ENCODE measurements at regions not wholly inside any gene's neighbourhood (a gene's known extent, or its start where the extent isn't known, plus 50 kb on each side); places are given as distances from the start of the nearest gene placed in this dataset.
"Not testable (repeated sequence)": the region's sequence is repeated elsewhere in the genome, so short reads cannot be mapped to it uniquely, and the experiment has no call there.

DNA sequence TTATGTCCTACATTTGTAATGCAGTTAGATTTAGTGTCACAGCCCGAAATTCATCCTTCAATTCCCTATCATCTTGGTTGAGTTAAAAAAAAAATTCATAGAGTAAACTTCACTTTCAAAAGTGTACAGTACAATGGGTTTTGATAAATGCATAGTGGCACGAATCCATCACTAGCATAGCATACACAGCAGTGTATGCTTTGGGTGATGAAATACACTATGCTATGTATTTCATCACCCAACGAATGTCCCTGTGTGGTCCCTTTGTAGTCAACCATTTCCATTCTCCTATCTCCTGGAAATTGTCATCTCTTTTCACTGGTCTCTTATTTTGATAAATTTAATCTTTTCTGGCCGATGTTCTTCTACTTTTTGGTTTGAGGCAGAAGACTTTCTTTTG, 129.4 kb upstream of the BASP1 start:
- DNase-seq, result no peak

DNA sequence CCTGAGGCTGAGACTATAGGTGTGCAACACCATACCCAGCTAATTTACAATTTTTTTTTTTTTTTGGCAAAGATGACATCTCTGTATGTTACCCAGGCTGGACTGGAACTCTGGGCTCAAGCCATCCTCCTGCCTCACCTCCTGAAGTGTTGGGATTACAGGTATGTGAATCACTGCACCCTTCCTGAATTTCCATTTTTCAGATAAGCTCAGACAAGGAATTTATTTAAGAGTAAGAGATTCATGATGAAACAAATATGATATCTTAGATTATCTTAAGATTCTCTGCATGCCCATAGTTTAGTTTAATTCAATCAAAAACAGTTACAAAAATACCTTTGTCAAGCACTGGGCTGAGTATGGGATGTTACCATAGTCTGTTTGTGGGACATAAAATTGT, 128.4 kb upstream of the BASP1 start:
- no peak for DNase-seq

- DNase-seq, result no peak
Measured at GRCh38 chr5:17089690-17090089, 127.7 kb upstream of the BASP1 start.

DNA sequence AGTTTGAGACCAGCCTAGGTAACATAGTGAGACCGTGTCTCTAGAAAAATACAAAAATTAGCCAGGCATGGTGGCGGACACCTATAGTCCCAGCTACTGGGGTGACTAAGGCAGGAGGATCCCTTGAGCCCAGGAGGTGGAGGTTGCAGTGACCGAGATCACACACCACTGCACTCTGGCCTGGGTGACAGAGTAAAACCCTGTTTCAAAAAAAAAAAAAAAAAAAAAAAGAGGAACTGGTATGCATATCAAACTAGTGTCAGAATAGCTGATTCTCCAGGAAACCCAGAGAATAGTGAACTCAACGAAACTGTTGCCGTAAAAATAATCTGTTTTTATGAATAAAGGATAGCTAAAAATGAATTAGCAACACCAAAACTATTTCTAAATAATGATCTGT, 126.6 kb upstream of the BASP1 start:
- no peak for DNase-seq

GRCh38 chr5:17094830-17095229, 122.6 kb upstream of the BASP1 start:
- DNase-seq, result no peak

DNA sequence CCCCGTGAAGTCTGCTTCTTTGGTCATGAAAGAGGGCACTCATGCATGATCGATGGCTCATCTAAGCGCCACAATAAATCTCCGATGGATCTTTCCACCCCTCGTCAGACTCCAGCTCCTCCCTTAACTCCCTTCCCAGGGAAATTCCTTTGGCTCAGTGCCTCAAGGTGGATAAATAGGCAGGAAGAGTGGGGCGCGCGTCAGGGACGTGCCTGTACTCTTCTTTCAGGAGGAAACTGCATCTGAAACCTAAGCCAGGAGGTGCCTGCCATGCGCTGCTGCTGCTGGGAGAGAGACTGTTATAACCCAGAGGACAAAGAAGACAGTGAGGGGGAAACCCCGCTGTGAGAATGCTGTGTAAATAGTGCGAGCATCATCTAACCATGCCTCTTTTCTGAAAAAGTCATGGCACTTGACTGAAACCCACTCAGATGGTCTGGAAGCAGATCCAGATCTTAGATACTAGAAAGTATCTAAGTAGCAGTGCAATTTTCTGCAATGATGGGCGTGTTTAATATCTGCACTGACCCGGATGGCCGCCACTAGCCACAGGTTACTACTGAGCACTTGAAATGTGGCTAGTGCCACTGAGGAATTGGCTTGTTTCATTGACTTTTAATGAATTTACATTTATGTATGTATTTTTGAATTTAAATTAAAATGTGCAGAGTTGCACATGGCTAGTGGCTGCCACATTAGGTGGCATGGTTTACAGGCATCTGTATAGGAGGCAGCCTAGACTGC, 120.3 kb upstream of the BASP1 start:
- DNase-seq, result no peak

DNA sequence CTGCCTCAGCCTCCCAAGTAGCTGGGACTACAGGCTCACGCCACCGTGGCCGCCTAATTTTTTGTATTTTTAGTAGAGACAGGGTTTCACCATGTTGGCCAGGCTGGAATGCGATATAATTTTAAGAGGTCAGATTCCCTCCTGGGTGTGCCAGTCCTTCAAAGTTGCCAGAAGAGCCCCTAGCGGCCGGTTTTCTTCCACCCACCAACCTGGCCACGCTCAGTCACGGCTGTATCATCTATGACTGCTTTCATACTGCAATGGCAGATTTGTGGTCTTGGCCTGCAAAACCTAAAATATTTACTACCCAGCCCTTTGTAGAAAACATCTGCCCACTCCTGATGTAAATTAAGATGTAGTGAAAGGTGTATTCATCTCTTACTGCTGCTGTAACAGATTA, 117.5 kb upstream of the BASP1 start:
- DNase-seq, result no peak

DNA sequence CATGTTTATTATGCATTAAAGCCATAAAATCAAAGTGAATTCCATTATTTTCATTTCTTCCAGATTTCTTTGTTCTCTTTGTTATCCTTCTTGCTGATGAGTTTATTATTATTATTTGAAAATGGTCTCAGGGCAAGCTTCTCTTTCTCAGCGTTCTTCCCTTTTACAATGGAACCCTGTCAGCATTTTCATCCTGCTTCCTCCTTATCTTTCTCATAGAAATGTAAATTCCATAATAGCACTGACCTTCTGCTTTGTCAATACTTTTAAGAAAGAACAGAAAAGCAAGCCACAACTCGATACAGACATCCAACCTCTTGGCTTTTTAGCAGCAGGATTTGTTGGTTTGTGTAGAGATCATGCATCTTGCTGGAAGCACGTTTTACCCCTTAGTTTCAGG, 114.0 kb upstream of the BASP1 start:
- no peak for DNase-seq

DNA sequence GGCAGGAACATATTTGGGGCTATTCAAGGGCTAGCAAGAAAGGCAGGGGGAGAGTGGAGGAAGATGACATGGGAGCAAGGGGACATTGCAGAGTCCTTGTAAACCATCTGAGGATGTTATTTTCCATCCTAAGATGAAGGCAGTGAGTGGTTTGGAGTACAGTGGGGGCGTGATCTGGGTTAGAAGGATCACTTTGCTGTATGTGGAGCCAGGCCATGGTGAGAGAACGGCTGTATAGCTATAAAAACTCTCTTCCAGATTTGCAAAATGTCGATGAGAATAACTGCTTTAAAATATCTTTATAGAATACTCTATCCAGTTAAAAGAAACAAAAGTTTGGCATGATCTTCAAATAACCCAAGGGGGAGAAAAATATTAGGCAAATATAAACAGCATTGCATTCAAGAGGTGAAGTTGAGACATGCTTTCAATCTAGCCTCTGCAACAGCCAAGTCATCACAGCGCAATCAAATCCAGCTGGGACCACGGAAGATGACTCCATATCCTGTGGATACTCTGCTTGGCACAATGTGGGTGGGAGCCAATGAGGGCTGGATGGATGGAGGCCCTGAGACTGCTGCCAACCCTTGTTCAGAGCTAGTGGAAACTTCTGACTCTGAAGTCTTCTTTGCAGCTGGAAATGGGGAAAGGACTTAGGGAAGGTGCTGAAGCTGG, 111.5 kb upstream of the BASP1 start:
- no peak for DNase-seq

DNA sequence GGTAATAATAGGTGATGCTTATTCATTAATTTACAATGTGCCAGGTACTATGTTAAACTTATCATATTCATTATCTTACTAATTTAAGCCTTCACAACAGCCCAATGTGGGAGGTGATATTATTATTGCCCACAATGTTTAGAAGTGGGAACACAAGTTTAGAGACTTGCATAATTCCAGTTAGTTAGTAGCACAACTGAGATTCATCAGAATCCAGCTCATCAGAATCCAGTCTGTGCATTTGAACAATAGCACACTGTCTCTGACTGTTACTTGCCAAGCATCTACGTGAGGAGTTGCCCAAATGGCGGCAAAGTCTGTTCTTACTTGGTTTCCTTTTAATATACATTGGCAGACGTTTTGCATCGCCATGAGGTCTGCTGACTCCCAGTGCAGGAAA, 110.9 kb upstream of the BASP1 start:
- no peak for DNase-seq

- DNase-seq, result not testable (repeated sequence)
Measured at GRCh38 chr5:17112091-17112716, 105.2 kb upstream of the BASP1 start.

- peak; percentile 67 for DNase-seq
Measured at GRCh38 chr5:17113174-17113958, 104.1 kb upstream of the BASP1 start.

- DNase-seq, result no peak
Measured at GRCh38 chr5:17114233-17114632, 103.2 kb upstream of the BASP1 start.

DNA sequence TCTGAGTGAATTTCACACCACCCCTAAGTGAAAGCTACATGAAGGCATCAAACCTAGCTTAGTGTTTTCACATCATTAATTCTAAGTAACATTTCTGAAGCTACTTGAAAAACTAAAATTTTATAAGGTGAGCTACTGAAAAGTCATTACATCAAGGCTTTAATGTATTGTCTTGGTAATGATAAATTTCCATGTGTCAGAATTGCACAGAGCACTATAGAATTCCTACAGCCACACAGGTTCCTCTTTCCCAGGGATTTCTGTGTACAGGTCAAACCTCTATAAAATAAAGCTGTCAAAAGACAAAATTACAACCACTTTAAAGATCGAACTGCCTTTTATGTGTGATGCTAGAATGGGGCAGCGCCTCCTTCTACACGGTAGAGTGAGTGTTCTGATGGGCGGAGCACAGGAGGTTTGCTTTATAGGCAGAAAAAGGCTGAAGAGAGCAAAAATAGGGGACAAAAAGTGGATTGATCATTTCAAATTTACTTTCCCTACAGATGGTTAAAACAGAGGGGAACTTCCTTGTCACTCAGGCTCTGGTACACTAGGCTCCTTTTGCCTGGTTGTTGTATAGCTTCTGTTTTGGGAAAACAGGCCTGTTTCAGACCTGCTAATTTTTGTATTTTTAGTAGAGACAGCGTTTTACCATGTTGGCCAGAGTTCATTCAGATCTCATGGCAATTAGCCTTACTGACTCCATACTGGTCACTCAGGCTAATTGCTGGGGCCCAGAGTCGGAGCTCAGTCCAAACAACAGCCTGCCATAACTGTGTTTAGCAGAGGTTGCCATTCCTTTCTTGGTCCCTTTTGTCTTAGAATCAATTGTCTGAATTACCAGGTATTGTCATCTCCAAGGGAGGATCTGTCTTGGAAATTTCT, 102.5 kb upstream of the BASP1 start:
- no peak for DNase-seq

- no peak for DNase-seq
Measured at GRCh38 chr5:17115855-17116254, 101.6 kb upstream of the BASP1 start.

- DNase-seq, result peak; percentile 93
Measured at GRCh38 chr5:17118631-17119030, 98.8 kb upstream of the BASP1 start.

GRCh38 chr5:17120209-17120608, 97.2 kb upstream of the BASP1 start:
- no peak for DNase-seq

GRCh38 chr5:17121776-17122175, 95.7 kb upstream of the BASP1 start:
- DNase-seq, result peak; percentile 70

DNA sequence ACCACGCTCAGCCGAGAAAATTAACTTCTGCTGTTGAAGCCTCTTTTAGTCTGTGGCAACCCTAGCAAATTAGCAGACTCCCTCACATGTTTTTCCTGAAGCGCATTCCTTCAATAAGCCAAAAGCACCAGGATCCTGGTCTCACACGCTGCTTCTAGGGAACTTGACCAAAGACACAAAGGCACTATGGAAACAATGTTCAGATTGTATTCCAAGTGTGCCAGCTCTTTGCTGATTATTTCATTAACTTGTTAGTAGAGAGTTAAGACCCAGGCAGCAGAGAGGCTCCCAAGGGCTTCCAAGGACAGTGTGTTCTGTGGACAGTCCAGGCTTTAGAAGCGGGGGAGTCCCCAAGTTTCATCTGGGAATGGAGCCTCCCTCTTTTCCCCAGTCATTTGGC, 94.4 kb upstream of the BASP1 start:
- DNase-seq, result peak; percentile 76

DNA sequence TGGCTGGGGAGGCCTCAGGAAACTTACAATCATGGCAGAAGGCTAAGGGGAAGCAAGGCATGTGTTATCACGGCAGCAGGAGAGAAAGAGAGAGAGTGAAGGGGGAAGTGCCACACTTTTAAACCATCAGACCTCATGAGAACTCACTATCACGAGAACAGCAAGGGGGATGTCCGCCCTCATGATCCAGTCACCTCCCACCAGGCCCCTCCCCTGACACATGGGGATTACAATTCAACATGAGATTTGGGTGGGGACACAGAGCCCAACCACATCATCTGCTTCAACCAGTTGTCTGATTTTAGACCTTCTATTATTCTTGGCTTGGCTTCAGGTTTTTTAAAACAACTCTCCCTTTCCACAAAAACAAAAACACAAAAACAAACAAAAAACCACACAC, 93.7 kb upstream of the BASP1 start:
- not testable (repeated sequence) for DNase-seq

- DNase-seq, result no peak
Measured at GRCh38 chr5:17127743-17128231, 89.6 kb upstream of the BASP1 start.

All from islet precursor cell (in vitro differentiated cells).